Hepatocyte (in vitro differentiated cells): ENCODE measurements at regions not wholly inside any gene's neighbourhood (a gene's known extent, or its start where the extent isn't known, plus 50 kb on each side); places are given as distances from the start of the nearest gene placed in this dataset.

Experiments used
- DNase-seq: peaks from one replicate; pipeline ENCODE4 v3.0.0-alpha.2; 2016; ENCODE audit warnings: low spot score
- H2AFZ ChIP-seq: fragments of 200-600 bp; sonication (generic); 2 replicates; pipeline ENCODE4 v1.6.0; 2016; ENCODE audit warnings: antibody characterized with exemption, mild to moderate bottlenecking
- H3K27ac ChIP-seq: fragments of 200-600 bp; sonication (generic); 2 replicates; pipeline ENCODE4 v1.5.1; 2016; ENCODE audit warnings: mild to moderate bottlenecking
- H3K27me3 ChIP-seq: fragments of 200-600 bp; sonication (generic); 2 replicates; pipeline ENCODE4 v1.6.1; 2016
- H3K36me3 ChIP-seq: fragments of 200-600 bp; sonication (generic); replicated peaks from 2 replicates; pipeline ENCODE4 v1.5.1; 2016; ENCODE audit warnings: low read depth; ENCODE audit not compliant: insufficient read depth
- H3K4me1 ChIP-seq: fragments of 200-600 bp; sonication (generic); 2 replicates; pipeline ENCODE4 v1.5.1; 2016; ENCODE audit warnings: mild to moderate bottlenecking, moderate library complexity; ENCODE audit not compliant: insufficient read depth
- H3K4me2 ChIP-seq: fragments of 200-600 bp; sonication (generic); 2 replicates; pipeline ENCODE4 v1.6.0; 2016
- H3K4me3 ChIP-seq: fragments of 200-600 bp; sonication (generic); 2 replicates; pipeline ENCODE4 v1.5.1; 2016; ENCODE audit warnings: mild to moderate bottlenecking
- H3K79me2 ChIP-seq: fragments of 200-600 bp; sonication (generic); 2 replicates; pipeline ENCODE4 v1.6.0; 2017; ENCODE audit warnings: mild to moderate bottlenecking
- H3K9me2 ChIP-seq: fragments of 200-600 bp; sonication (generic); replicated peaks from 2 replicates; pipeline ENCODE4 v1.6.0; 2017; ENCODE audit warnings: mild to moderate bottlenecking; ENCODE audit not compliant: insufficient read depth
- H3K9me3 ChIP-seq: fragments of 200-600 bp; sonication (generic); 2 replicates; pipeline ENCODE4 v1.5.1; 2016; ENCODE audit warnings: low read depth, mild to moderate bottlenecking
- H4K20me1 ChIP-seq: fragments of 200-600 bp; sonication (generic); 2 replicates; pipeline ENCODE4 v1.6.0; 2016; ENCODE audit warnings: mild to moderate bottlenecking; ENCODE audit not compliant: insufficient read depth, poor library complexity, severe bottlenecking
- CTCF ChIP-seq: fragments of 200-600 bp; sonication (generic); IDR thresholded peaks from 2 replicates; pipeline ENCODE4 v1.5.1; 2016; ENCODE audit warnings: antibody characterized with exemption, mild to moderate bottlenecking; ENCODE audit not compliant: poor library complexity
- EZH2 ChIP-seq: fragments of 200-600 bp; sonication (generic); IDR thresholded peaks from 2 replicates; pipeline ENCODE4 v1.6.1; 2016; ENCODE audit warnings: antibody characterized with exemption, mild to moderate bottlenecking, borderline replicate concordance
- EZH2phosphoT487 ChIP-seq: fragments of 200-600 bp; sonication (generic); IDR thresholded peaks from one replicate; pipeline ENCODE4 v1.6.1; 2018; ENCODE audit warnings: antibody characterized with exemption, mild to moderate bottlenecking, low read depth, moderate library complexity; ENCODE audit not compliant: unreplicated experiment, severe bottlenecking
- WGBS: methylation state at CpG from one replicate; pipeline ENCODE4 v1.1.6; 2016; ENCODE audit warnings: low lambda C conversion rate; ENCODE audit errors: missing lambda C conversion rate; 5-methylcytosine and 5-hydroxymethylcytosine counted together

- Histone ChIP-seq H3K4me1 (no peaks in the 10 kb centered on the region), H3K27ac (no peak overlapping the region), H3K4me2 (no peak overlapping the region), H3K36me3 (no peaks in the 10 kb centered on the region), H3K79me2 (no peaks in the 10 kb centered on the region), H3K9me2 (no peaks in the 10 kb centered on the region), H2AFZ (no peak overlapping the region), H4K20me1 (no peaks in the 10 kb centered on the region), H3K4me3 (no peak overlapping the region), H3K9me3 (no peaks in the 10 kb centered on the region), H3K27me3 (no peaks in the 10 kb centered on the region)
- no peak for DNase-seq
- TF ChIP-seq EZH2 = no peak
- TF ChIP-seq EZH2phosphoT487 = no peak
- no peak for TF ChIP-seq CTCF
Observed at GRCh38 chr18:37922162-37922561, 356.6 kb upstream of the CELF4 start.

- TF ChIP-seq EZH2 = no peak
- TF ChIP-seq CTCF = no peak
- no peak for TF ChIP-seq EZH2phosphoT487
- Histone ChIP-seq H3K9me2 (no peaks in the 10 kb centered on the region), H3K4me3 (no peak overlapping the region), H4K20me1 (no peaks in the 10 kb centered on the region), H3K9me3 (no peaks in the 10 kb centered on the region), H3K79me2 (no peaks in the 10 kb centered on the region), H3K4me2 (no peak overlapping the region), H2AFZ (no peak overlapping the region), H3K27me3 (no peaks in the 10 kb centered on the region), H3K4me1 (no peaks in the 10 kb centered on the region), H3K27ac (no peak overlapping the region), H3K36me3 (no peaks in the 10 kb centered on the region)
- DNase-seq = no peak
- WGBS = 90% methylated on average over 4 of the region's 4 CpGs
Observed at GRCh38 chr18:37920865-37921264, 355.3 kb upstream of the CELF4 start.

- WGBS = 97% methylated on average over 1 of the region's 1 CpG
- H2AFZ ChIP-seq = no peak overlapping the region
- no peak overlapping the region for H3K27ac ChIP-seq
- no peak overlapping the region for H3K4me2 ChIP-seq
- no peak for TF ChIP-seq EZH2
- TF ChIP-seq CTCF = no peak
- TF ChIP-seq EZH2phosphoT487 = no peak
- H3K79me2 ChIP-seq = no peaks in the 10 kb centered on the region
- H3K4me3 ChIP-seq = no peak overlapping the region
- H3K4me1 ChIP-seq = no peaks in the 10 kb centered on the region
- H3K36me3 ChIP-seq = no peaks in the 10 kb centered on the region
- H3K9me2 ChIP-seq = no peaks in the 10 kb centered on the region
- no peaks in the 10 kb centered on the region for H4K20me1 ChIP-seq
- no peaks in the 10 kb centered on the region for H3K27me3 ChIP-seq
- no peak for DNase-seq
- H3K9me3 ChIP-seq = no peaks in the 10 kb centered on the region
Observed at GRCh38 chr18:37913051-37913450, 347.5 kb upstream of the CELF4 start.

GRCh38 chr18:37902344-37902743, 336.7 kb upstream of the CELF4 start:
- WGBS = 95% methylated on average over 2 of the region's 2 CpGs

More at GRCh38 chr18:37902344-37902743, 336.7 kb upstream of the CELF4 start:
- TF ChIP-seq EZH2 (no peak), EZH2phosphoT487 (no peak), CTCF (no peak)
- no peaks in the 10 kb centered on the region for H3K27me3 ChIP-seq
- H3K79me2 ChIP-seq = no peaks in the 10 kb centered on the region
- no peak for DNase-seq
- no peaks in the 10 kb centered on the region for H3K9me3 ChIP-seq
- H3K4me2 ChIP-seq = no peak overlapping the region
- H3K4me3 ChIP-seq = no peak overlapping the region
- no peaks in the 10 kb centered on the region for H3K36me3 ChIP-seq
- H3K4me1 ChIP-seq = no peaks in the 10 kb centered on the region
- no peak overlapping the region for H2AFZ ChIP-seq
- H3K9me2 ChIP-seq = no peaks in the 10 kb centered on the region
- H4K20me1 ChIP-seq = no peaks in the 10 kb centered on the region
- H3K27ac ChIP-seq = no peak overlapping the region
